ENCODE measurements at regions not wholly inside any gene's neighbourhood (a gene's known extent, or its start where the extent isn't known, plus 50 kb on each side); places are given as distances from the start of the nearest gene placed in this dataset.
"Not testable (repeated sequence)": the region's sequence is repeated elsewhere in the genome, so short reads cannot be mapped to it uniquely, and the experiment has no call there.

DNA sequence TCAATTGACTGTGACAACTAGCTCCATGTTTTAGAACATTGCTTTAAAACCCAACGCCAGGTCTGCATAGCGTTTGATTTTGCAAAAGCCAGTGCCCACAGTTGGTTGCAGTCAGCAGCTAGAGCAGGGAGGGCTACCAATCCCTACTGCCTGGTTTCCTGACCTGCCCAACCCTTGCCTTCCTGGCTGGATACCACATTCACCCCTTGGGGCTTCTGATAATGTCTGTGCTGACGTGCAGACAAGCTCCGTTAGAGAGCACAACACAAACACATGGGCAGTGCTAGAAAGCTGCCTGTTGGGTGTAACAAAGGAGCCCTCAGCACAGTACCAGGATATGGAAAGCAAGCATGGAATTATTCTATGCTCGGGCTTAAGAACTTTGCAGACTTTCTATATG is 71.4 kb upstream of the THSD7B start:
- H3K27me3 Mint-ChIP-seq (ENCODE audit: low read depth), result no peaks in the 10 kb centered on the region
- peaks cover 11% of the 10 kb centered on the region for H3K9me3 Mint-ChIP-seq
- DNase-seq (ENCODE audit: low spot score in 2 of 2, unreplicated experiment in 2 of 2), result no peak
- no peak overlapping the region for H3K27ac Mint-ChIP-seq
- TF ChIP-seq, protein P1, sequence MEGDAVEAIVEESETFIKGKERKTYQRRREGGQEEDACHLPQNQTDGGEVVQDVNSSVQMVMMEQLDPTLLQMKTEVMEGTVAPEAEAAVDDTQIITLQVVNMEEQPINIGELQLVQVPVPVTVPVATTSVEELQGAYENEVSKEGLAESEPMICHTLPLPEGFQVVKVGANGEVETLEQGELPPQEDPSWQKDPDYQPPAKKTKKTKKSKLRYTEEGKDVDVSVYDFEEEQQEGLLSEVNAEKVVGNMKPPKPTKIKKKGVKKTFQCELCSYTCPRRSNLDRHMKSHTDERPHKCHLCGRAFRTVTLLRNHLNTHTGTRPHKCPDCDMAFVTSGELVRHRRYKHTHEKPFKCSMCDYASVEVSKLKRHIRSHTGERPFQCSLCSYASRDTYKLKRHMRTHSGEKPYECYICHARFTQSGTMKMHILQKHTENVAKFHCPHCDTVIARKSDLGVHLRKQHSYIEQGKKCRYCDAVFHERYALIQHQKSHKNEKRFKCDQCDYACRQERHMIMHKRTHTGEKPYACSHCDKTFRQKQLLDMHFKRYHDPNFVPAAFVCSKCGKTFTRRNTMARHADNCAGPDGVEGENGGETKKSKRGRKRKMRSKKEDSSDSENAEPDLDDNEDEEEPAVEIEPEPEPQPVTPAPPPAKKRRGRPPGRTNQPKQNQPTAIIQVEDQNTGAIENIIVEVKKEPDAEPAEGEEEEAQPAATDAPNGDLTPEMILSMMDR (IDR thresholded peaks at IDR 0.05; ENCODE audit: unreplicated experiment), result no peak
- H3K4me3 Mint-ChIP-seq, result no peak overlapping the region
- no peaks in the 10 kb centered on the region for H3K4me1 Mint-ChIP-seq
- H3K36me3 Mint-ChIP-seq, result no peaks in the 10 kb centered on the region

DNA sequence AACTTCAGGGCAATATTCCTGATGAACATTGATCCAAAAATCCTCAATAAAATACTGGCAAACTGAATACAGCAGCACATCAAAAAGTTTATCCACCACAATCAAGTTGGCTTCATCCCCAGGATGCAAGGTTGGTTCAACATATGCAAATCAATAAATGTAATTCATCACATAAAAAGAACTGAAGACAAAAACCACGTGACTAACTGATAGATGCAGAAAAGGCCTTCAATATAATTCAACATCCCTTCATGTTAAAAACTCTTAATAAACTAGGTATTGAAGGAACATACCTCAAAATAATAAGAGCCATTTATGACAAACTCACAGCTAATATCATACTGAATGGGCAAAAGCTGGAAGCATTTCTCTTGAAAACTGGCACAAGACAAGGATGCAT is 85.3 kb upstream of the THSD7B start:
- not testable (repeated sequence) for H3K4me1 Mint-ChIP-seq; DNase-seq (ENCODE audit: low spot score in 2 of 2, unreplicated experiment in 2 of 2); H3K36me3 Mint-ChIP-seq; H3K4me3 Mint-ChIP-seq; H3K27me3 Mint-ChIP-seq (ENCODE audit: low read depth); H3K27ac Mint-ChIP-seq
- H3K9me3 Mint-ChIP-seq, result peaks cover 32% of the 10 kb centered on the region

DNA sequence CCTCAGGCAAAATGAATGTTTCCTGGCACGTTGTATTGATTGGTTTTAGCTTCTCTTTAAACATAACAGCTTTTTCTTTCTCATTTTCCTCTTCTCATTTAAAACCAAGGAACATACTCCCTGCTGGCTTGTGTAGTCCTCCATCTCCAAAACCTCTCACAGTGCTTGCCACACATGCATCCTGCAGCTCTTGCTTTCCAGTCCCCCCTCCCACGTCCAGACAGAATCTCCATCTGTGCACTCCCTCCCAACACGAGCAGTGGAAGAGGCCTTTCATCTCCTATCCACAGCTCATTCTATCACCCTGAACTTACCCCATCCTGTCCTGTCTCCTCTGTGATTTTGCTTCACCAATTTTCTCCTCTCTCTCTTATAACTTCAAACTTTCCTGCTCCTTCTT is 99.6 kb upstream of the THSD7B start:
- Mint-ChIP-seq H3K27ac (no peak overlapping the region), H3K9me3 (peaks cover 4% of the 10 kb centered on the region), H3K4me1 (no peaks in the 10 kb centered on the region), H3K27me3 (ENCODE audit: low read depth) (no peaks in the 10 kb centered on the region), H3K4me3 (no peak overlapping the region), H3K36me3 (no peaks in the 10 kb centered on the region)
- DNase-seq (ENCODE audit: low spot score in 2 of 2, unreplicated experiment in 2 of 2), result no peak
- TF ChIP-seq, protein P1 (IDR thresholded peaks at IDR 0.05; ENCODE audit: unreplicated experiment), result no peak

DNA sequence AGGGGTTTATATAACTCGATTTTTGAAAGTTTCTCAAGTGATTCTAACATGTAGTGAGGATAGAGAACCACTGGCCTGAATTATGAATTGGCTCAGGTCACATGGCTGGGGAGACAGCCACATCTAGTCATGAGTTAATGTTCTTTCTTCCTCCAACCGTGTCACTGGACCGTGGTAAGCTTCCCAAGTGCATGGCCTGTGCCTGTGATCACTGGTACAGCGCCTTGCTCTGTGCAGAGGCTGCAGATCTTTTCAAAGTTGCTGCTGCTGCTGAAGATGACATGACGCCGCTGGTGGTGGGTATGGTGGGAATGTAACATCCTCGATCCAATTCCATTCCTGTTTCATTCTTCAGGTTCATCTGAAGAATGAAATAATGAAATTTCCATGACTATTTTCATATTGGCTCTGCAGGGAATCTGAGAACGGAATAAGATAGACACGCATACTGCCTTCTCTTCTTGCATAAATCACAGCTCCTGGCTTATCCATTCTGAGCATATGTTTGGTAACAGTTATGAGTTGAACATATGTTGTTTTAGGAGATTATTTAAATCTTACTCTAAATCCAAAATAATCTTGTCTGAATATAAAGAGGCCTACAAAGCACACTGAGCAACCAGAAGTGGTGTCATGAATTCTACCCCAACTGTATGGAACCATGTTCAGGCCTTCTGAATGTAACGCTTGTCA is 100.5 kb upstream of the THSD7B start:
- H3K4me1 Mint-ChIP-seq, result no peaks in the 10 kb centered on the region
- peaks cover 4% of the 10 kb centered on the region for H3K9me3 Mint-ChIP-seq
- no peak for DNase-seq (ENCODE audit: low spot score in 2 of 2, unreplicated experiment in 2 of 2)
- no peaks in the 10 kb centered on the region for H3K27me3 Mint-ChIP-seq (ENCODE audit: low read depth)
- TF ChIP-seq, protein P1 (IDR thresholded peaks at IDR 0.05; ENCODE audit: unreplicated experiment), result no peak
- no peaks in the 10 kb centered on the region for H3K36me3 Mint-ChIP-seq
- H3K27ac Mint-ChIP-seq, result no peak overlapping the region
- H3K4me3 Mint-ChIP-seq, result no peak overlapping the region

DNA sequence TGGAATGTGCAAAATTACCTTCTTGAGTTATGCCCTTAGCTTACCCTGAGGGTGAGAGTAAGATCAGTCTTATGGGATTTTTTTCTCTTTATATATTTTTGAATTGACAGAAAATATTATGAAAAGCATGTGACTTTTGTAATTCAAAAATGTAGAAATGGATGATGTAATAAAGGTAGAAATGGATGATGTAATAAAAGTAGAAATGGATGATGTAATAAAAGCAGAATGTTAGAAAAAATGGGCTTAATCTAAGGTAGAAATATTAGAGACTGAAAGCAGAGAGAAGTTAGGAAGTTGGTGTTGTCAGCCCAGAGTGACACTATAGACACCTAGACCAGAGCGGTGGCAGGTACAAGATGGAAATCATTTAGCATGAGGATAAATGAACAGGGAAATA is 107.1 kb upstream of the THSD7B start:
- H3K27ac Mint-ChIP-seq, result no peak overlapping the region
- H3K27me3 Mint-ChIP-seq (ENCODE audit: low read depth), result peaks cover 4% of the 10 kb centered on the region
- no peaks in the 10 kb centered on the region for H3K36me3 Mint-ChIP-seq
- H3K4me3 Mint-ChIP-seq, result no peak overlapping the region
- DNase-seq (ENCODE audit: low spot score in 2 of 2, unreplicated experiment in 2 of 2), result no peak
- H3K9me3 Mint-ChIP-seq, result no peaks in the 10 kb centered on the region
- peaks cover 1% of the 10 kb centered on the region for H3K4me1 Mint-ChIP-seq
- TF ChIP-seq, protein P1 (IDR thresholded peaks at IDR 0.05; ENCODE audit: unreplicated experiment), result no peak

DNA sequence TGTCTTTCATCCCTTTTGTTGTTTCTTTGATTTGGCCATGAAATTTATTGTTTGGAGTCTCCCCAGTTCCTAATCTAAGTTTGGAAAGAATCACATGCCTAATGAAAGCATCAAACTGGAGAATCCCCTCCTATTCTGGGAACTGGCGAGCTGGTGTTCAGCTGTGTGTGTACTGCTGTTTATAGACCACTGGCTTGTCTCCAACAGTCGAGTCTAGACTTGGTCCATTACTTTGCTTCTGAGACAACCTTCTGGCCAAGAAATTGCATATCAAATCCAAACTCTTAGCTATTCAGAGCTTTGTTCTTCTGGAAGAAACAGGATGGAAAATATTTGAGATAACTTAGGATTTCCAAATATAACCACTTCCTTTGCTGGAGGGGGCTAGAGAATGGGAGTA is 111.5 kb upstream of the THSD7B start:
- Mint-ChIP-seq H3K36me3 (no peaks in the 10 kb centered on the region), H3K27ac (no peak overlapping the region), H3K4me3 (no peak overlapping the region), H3K27me3 (ENCODE audit: low read depth) (peaks cover 20% of the 10 kb centered on the region), H3K9me3 (no peaks in the 10 kb centered on the region), H3K4me1 (peaks cover 1% of the 10 kb centered on the region)
- DNase-seq (ENCODE audit: low spot score in 2 of 2, unreplicated experiment in 2 of 2), result no peak
- TF ChIP-seq, protein P1 (IDR thresholded peaks at IDR 0.05; ENCODE audit: unreplicated experiment), result no peak

Data from mesothelial cell of epicardium (in vitro differentiated cells).